ENCODE measurements at regions not wholly inside any gene's neighbourhood (a gene's known extent, or its start where the extent isn't known, plus 50 kb on each side); places are given as distances from the start of the nearest gene placed in this dataset.

- no peak overlapping the region for H3K4me3 ChIP-seq
- H3K9me2 ChIP-seq (replicated peaks; ENCODE audit: insufficient read depth) = no peaks in the 10 kb centered on the region
- no peak overlapping the region for H3K27ac ChIP-seq
- no peaks in the 10 kb centered on the region for H3K36me3 ChIP-seq (replicated peaks; ENCODE audit: insufficient read depth, low read depth)
- no peaks in the 10 kb centered on the region for H3K27me3 ChIP-seq
- TF ChIP-seq EZH2 (IDR thresholded peaks at IDR 0.05; ENCODE audit: borderline replicate concordance) (no peak), EZH2phosphoT487 (IDR thresholded peaks at IDR 0.05; ENCODE audit: low read depth, severe bottlenecking, unreplicated experiment) (no peak), CTCF (IDR thresholded peaks at IDR 0.05; ENCODE audit: poor library complexity) (no peak)
- 85% methylated on average over 2 of the region's 2 CpGs for WGBS (ENCODE audit: low lambda C conversion rate, missing lambda C conversion rate)
- no peak overlapping the region for H3K4me2 ChIP-seq
- no peaks in the 10 kb centered on the region for H4K20me1 ChIP-seq (ENCODE audit: insufficient read depth, poor library complexity, severe bottlenecking)
- no peaks in the 10 kb centered on the region for H3K4me1 ChIP-seq (ENCODE audit: insufficient read depth)
- H2AFZ ChIP-seq = no peak overlapping the region
- no peak for DNase-seq (ENCODE audit: low spot score)
- H3K9me3 ChIP-seq (ENCODE audit: low read depth) = no peaks in the 10 kb centered on the region
- no peaks in the 10 kb centered on the region for H3K79me2 ChIP-seq
Measured at GRCh38 chr2:104570259-104570658, 283.7 kb upstream of the POU3F3 start.

- DNase-seq (ENCODE audit: low spot score) = peak; percentile 38
- H3K9me3 ChIP-seq (ENCODE audit: low read depth) = no peaks in the 10 kb centered on the region
- no peaks in the 10 kb centered on the region for H3K4me1 ChIP-seq (ENCODE audit: insufficient read depth)
- H3K79me2 ChIP-seq = no peaks in the 10 kb centered on the region
- H3K36me3 ChIP-seq (replicated peaks; ENCODE audit: insufficient read depth, low read depth) = no peaks in the 10 kb centered on the region
- H2AFZ ChIP-seq = no peak overlapping the region
- H4K20me1 ChIP-seq (ENCODE audit: insufficient read depth, poor library complexity, severe bottlenecking) = no peaks in the 10 kb centered on the region
- no peak overlapping the region for H3K4me2 ChIP-seq
- no peak overlapping the region for H3K4me3 ChIP-seq
- no peaks in the 10 kb centered on the region for H3K27me3 ChIP-seq
- peak overlapping the region; percentile 16 for H3K27ac ChIP-seq
- no peaks in the 10 kb centered on the region for H3K9me2 ChIP-seq (replicated peaks; ENCODE audit: insufficient read depth)
- WGBS (ENCODE audit: low lambda C conversion rate, missing lambda C conversion rate) = 62% methylated on average over 4 of the region's 4 CpGs
- TF ChIP-seq EZH2phosphoT487 (IDR thresholded peaks at IDR 0.05; ENCODE audit: low read depth, severe bottlenecking, unreplicated experiment) (no peak), EZH2 (IDR thresholded peaks at IDR 0.05; ENCODE audit: borderline replicate concordance) (no peak), CTCF (IDR thresholded peaks at IDR 0.05; ENCODE audit: poor library complexity) (no peak)
Measured at GRCh38 chr2:104572834-104573233, 281.1 kb upstream of the POU3F3 start.

- DNase-seq (ENCODE audit: low spot score) = no peak
- no peak overlapping the region for H3K27ac ChIP-seq
- no peaks in the 10 kb centered on the region for H3K27me3 ChIP-seq
- H3K36me3 ChIP-seq (replicated peaks; ENCODE audit: insufficient read depth, low read depth) = no peaks in the 10 kb centered on the region
- 97% methylated on average over 7 of the region's 7 CpGs for WGBS (ENCODE audit: low lambda C conversion rate, missing lambda C conversion rate)
- no peaks in the 10 kb centered on the region for H3K9me2 ChIP-seq (replicated peaks; ENCODE audit: insufficient read depth)
- H2AFZ ChIP-seq = no peak overlapping the region
- H3K79me2 ChIP-seq = no peaks in the 10 kb centered on the region
- no peaks in the 10 kb centered on the region for H3K9me3 ChIP-seq (ENCODE audit: low read depth)
- no peak for TF ChIP-seq CTCF (IDR thresholded peaks at IDR 0.05; ENCODE audit: poor library complexity)
- no peak for TF ChIP-seq EZH2phosphoT487 (IDR thresholded peaks at IDR 0.05; ENCODE audit: low read depth, severe bottlenecking, unreplicated experiment)
- TF ChIP-seq EZH2 (IDR thresholded peaks at IDR 0.05; ENCODE audit: borderline replicate concordance) = no peak
- H3K4me2 ChIP-seq = no peak overlapping the region
- H3K4me3 ChIP-seq = no peak overlapping the region
- no peaks in the 10 kb centered on the region for H4K20me1 ChIP-seq (ENCODE audit: insufficient read depth, poor library complexity, severe bottlenecking)
- H3K4me1 ChIP-seq (ENCODE audit: insufficient read depth) = no peaks in the 10 kb centered on the region
Measured at GRCh38 chr2:104574367-104574766, 279.5 kb upstream of the POU3F3 start.

GRCh38 chr2:104577143-104577542, 276.8 kb upstream of the POU3F3 start:
- Histone ChIP-seq H3K27me3 (no peaks in the 10 kb centered on the region), H3K9me3 (ENCODE audit: low read depth) (no peaks in the 10 kb centered on the region), H3K79me2 (no peaks in the 10 kb centered on the region), H3K9me2 (replicated peaks; ENCODE audit: insufficient read depth) (no peaks in the 10 kb centered on the region), H2AFZ (no peak overlapping the region), H3K4me1 (ENCODE audit: insufficient read depth) (no peaks in the 10 kb centered on the region), H3K27ac (no peak overlapping the region), H3K4me2 (no peak overlapping the region), H4K20me1 (ENCODE audit: insufficient read depth, poor library complexity, severe bottlenecking) (no peaks in the 10 kb centered on the region), H3K36me3 (replicated peaks; ENCODE audit: insufficient read depth, low read depth) (no peaks in the 10 kb centered on the region), H3K4me3 (no peak overlapping the region)
- 100% methylated on average over 2 of the region's 2 CpGs for WGBS (ENCODE audit: low lambda C conversion rate, missing lambda C conversion rate)
- DNase-seq (ENCODE audit: low spot score) = no peak
- TF ChIP-seq EZH2 (IDR thresholded peaks at IDR 0.05; ENCODE audit: borderline replicate concordance) (no peak), CTCF (IDR thresholded peaks at IDR 0.05; ENCODE audit: poor library complexity) (no peak), EZH2phosphoT487 (IDR thresholded peaks at IDR 0.05; ENCODE audit: low read depth, severe bottlenecking, unreplicated experiment) (no peak)
